ENCODE measurements at regions not wholly inside any gene's neighbourhood (a gene's known extent, or its start where the extent isn't known, plus 50 kb on each side); places are given as distances from the start of the nearest gene placed in this dataset.

DNA sequence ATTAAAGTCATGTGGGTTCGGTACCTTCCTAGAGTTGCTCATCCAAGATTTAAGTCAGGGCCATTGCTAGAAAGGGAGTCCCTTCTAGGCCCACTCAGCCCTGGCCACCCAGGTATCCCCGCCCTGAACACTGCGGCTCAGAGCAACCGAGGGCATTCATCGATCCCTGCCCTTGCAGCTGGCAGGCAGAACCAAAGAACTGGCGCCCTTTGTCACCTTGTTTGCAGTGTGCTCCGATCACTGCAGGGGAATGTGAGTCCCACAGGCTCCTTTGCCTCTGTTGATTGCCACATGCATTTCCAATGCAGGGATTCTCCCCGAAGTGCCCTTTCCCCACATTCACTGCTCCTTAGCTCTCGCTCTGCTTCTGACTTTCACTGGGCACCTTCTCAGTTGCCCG lies 108.5 kb downstream of the CMPK2 start:
- no peak overlapping the region for H3K4me3 ChIP-seq (ENCODE audit: low read length)
- H3K36me3 ChIP-seq (ENCODE audit: insufficient read depth, low read length): no peaks in the 10 kb centered on the region
- no peak overlapping the region for H3K9ac ChIP-seq (ENCODE audit: low read length)
- H2AFZ ChIP-seq (ENCODE audit: low read depth, low read length): no peak overlapping the region
- no peaks in the 10 kb centered on the region for H4K20me1 ChIP-seq (ENCODE audit: insufficient read depth)
- H3K79me2 ChIP-seq (replicated peaks; ENCODE audit: insufficient read depth, low read length): no peaks in the 10 kb centered on the region
- no peak overlapping the region for H3K27ac ChIP-seq (ENCODE audit: low read length)
- H3K4me2 ChIP-seq (ENCODE audit: low read length): no peak overlapping the region
- H3K27me3 ChIP-seq (ENCODE audit: insufficient read depth, low read depth, low read length): no peaks in the 10 kb centered on the region
- no peaks in the 10 kb centered on the region for H3K9me3 ChIP-seq (ENCODE audit: low read length)
- H3K9me2 ChIP-seq (ENCODE audit: insufficient read depth, low read length): no peaks in the 10 kb centered on the region
- TF ChIP-seq TAF1 (IDR thresholded peaks at IDR 0.05; ENCODE audit: low read depth) (no peak), REST (IDR thresholded peaks at IDR 0.05; ENCODE audit: borderline replicate concordance) (no peak)
- no peaks in the 10 kb centered on the region for H3F3A ChIP-seq (ENCODE audit: insufficient read depth, low read length, poor library complexity, severe bottlenecking)

GRCh38 chr2:6759689-6760088 lies 106.0 kb downstream of the CMPK2 start:
- Histone ChIP-seq H3K9ac (ENCODE audit: low read length) (no peak overlapping the region), H3K27ac (ENCODE audit: low read length) (no peak overlapping the region), H3K4me2 (ENCODE audit: low read length) (no peak overlapping the region), H2AFZ (ENCODE audit: low read depth, low read length) (no peak overlapping the region), H3K9me3 (ENCODE audit: low read length) (no peaks in the 10 kb centered on the region), H3K4me3 (ENCODE audit: low read length) (no peak overlapping the region), H3K36me3 (ENCODE audit: insufficient read depth, low read length) (no peaks in the 10 kb centered on the region), H3F3A (ENCODE audit: insufficient read depth, low read length, poor library complexity, severe bottlenecking) (no peaks in the 10 kb centered on the region), H3K9me2 (ENCODE audit: insufficient read depth, low read length) (no peaks in the 10 kb centered on the region), H4K20me1 (ENCODE audit: insufficient read depth) (no peaks in the 10 kb centered on the region), H3K79me2 (replicated peaks; ENCODE audit: insufficient read depth, low read length) (no peaks in the 10 kb centered on the region), H3K27me3 (ENCODE audit: insufficient read depth, low read depth, low read length) (no peaks in the 10 kb centered on the region)
- TF ChIP-seq EZH2 (IDR thresholded peaks at IDR 0.05; ENCODE audit: borderline replicate concordance, insufficient read depth, low read length, poor library complexity, severe bottlenecking) (no peak), SMC3 (conservative IDR thresholded peaks at IDR 0.05; ENCODE audit: poor library complexity) (no peak), MXI1 (conservative IDR thresholded peaks at IDR 0.05; ENCODE audit: poor library complexity, severe bottlenecking) (no peak), REST (IDR thresholded peaks at IDR 0.05; ENCODE audit: borderline replicate concordance) (no peak), TAF1 (IDR thresholded peaks at IDR 0.05; ENCODE audit: low read depth) (no peak), POLR2AphosphoS5 (IDR thresholded peaks at IDR 0.05) (no peak), RAD21 (conservative IDR thresholded peaks at IDR 0.05) (no peak), EP300 (conservative IDR thresholded peaks at IDR 0.05; ENCODE audit: poor library complexity, severe bottlenecking) (no peak)
- TF ChIP-seq, protein P1, sequence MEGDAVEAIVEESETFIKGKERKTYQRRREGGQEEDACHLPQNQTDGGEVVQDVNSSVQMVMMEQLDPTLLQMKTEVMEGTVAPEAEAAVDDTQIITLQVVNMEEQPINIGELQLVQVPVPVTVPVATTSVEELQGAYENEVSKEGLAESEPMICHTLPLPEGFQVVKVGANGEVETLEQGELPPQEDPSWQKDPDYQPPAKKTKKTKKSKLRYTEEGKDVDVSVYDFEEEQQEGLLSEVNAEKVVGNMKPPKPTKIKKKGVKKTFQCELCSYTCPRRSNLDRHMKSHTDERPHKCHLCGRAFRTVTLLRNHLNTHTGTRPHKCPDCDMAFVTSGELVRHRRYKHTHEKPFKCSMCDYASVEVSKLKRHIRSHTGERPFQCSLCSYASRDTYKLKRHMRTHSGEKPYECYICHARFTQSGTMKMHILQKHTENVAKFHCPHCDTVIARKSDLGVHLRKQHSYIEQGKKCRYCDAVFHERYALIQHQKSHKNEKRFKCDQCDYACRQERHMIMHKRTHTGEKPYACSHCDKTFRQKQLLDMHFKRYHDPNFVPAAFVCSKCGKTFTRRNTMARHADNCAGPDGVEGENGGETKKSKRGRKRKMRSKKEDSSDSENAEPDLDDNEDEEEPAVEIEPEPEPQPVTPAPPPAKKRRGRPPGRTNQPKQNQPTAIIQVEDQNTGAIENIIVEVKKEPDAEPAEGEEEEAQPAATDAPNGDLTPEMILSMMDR (IDR thresholded peaks at IDR 0.05; ENCODE audit: poor library complexity, severe bottlenecking): no peak

Measured in neural cell (in vitro differentiated cells).